ENCODE measurements at regions not wholly inside any gene's neighbourhood (a gene's known extent, or its start where the extent isn't known, plus 50 kb on each side); places are given as distances from the start of the nearest gene placed in this dataset.

DNA sequence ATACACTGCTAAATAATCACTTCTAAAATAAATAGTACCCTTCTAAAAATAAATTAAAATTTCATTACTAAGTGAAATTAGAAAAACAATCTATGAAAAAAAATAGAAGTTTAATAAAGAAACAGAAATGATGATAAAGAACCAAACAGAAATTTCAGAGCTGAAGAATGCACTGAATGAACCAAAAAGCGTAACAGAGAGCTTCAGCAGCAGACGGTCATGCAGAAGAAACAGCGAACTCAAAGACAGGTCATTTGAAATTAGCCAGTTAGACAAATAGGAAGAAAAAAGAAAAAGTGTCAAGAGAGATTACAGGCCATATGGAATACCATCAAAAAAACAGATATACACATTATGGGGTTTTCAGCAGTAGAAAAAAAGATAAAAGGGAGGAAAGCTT, 706.7 kb downstream of the TBC1D32 start:
- ChIA-PET CTCF (no interaction called here), POLR2A (no interaction called here)
- Mint-ChIP-seq H3K9me3 (peaks cover 17% of the 10 kb centered on the region), H3K27me3 (ENCODE audit: low read depth) (no peaks in the 10 kb centered on the region), H3K27ac (no peak overlapping the region), H3K4me3 (no peak overlapping the region), H3K36me3 (peaks cover 5% of the 10 kb centered on the region), H3K4me1 (peaks cover under 1% of the 10 kb centered on the region)
- ATAC-seq: no peak
- TF ChIP-seq ESRRA (CRISPR knock-in tag; IDR thresholded peaks at IDR 0.05; ENCODE audit: borderline replicate concordance) (no peak), ZNF416 (CRISPR knock-in tag; IDR thresholded peaks at IDR 0.05) (no peak), FOXP1 (CRISPR knock-in tag; IDR thresholded peaks at IDR 0.05; ENCODE audit: borderline replicate concordance) (no peak), CREM (CRISPR knock-in tag; IDR thresholded peaks at IDR 0.05) (no peak)
- TF ChIP-seq, protein P1, sequence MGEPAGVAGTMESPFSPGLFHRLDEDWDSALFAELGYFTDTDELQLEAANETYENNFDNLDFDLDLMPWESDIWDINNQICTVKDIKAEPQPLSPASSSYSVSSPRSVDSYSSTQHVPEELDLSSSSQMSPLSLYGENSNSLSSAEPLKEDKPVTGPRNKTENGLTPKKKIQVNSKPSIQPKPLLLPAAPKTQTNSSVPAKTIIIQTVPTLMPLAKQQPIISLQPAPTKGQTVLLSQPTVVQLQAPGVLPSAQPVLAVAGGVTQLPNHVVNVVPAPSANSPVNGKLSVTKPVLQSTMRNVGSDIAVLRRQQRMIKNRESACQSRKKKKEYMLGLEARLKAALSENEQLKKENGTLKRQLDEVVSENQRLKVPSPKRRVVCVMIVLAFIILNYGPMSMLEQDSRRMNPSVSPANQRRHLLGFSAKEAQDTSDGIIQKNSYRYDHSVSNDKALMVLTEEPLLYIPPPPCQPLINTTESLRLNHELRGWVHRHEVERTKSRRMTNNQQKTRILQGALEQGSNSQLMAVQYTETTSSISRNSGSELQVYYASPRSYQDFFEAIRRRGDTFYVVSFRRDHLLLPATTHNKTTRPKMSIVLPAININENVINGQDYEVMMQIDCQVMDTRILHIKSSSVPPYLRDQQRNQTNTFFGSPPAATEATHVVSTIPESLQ (CRISPR knock-in tag; IDR thresholded peaks at IDR 0.05): no peak
- TF ChIP-seq, protein P2, sequence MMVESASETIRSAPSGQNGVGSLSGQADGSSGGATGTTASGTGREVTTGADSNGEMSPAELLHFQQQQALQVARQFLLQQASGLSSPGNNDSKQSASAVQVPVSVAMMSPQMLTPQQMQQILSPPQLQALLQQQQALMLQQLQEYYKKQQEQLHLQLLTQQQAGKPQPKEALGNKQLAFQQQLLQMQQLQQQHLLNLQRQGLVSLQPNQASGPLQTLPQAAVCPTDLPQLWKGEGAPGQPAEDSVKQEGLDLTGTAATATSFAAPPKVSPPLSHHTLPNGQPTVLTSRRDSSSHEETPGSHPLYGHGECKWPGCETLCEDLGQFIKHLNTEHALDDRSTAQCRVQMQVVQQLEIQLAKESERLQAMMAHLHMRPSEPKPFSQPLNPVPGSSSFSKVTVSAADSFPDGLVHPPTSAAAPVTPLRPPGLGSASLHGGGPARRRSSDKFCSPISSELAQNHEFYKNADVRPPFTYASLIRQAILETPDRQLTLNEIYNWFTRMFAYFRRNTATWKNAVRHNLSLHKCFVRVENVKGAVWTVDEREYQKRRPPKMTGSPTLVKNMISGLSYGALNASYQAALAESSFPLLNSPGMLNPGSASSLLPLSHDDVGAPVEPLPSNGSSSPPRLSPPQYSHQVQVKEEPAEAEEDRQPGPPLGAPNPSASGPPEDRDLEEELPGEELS (CRISPR knock-in tag; IDR thresholded peaks at IDR 0.05): no peak
- TF ChIP-seq, protein P3, sequence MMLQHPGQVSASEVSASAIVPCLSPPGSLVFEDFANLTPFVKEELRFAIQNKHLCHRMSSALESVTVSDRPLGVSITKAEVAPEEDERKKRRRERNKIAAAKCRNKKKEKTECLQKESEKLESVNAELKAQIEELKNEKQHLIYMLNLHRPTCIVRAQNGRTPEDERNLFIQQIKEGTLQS (CRISPR knock-in tag; conservative IDR thresholded peaks at IDR 0.05): no peak
- TF ChIP-seq, protein P4, sequence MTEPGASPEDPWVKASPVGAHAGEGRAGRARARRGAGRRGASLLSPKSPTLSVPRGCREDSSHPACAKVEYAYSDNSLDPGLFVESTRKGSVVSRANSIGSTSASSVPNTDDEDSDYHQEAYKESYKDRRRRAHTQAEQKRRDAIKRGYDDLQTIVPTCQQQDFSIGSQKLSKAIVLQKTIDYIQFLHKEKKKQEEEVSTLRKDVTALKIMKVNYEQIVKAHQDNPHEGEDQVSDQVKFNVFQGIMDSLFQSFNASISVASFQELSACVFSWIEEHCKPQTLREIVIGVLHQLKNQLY (CRISPR knock-in tag; IDR thresholded peaks at IDR 0.05): no peak
- TF ChIP-seq, protein P5, sequence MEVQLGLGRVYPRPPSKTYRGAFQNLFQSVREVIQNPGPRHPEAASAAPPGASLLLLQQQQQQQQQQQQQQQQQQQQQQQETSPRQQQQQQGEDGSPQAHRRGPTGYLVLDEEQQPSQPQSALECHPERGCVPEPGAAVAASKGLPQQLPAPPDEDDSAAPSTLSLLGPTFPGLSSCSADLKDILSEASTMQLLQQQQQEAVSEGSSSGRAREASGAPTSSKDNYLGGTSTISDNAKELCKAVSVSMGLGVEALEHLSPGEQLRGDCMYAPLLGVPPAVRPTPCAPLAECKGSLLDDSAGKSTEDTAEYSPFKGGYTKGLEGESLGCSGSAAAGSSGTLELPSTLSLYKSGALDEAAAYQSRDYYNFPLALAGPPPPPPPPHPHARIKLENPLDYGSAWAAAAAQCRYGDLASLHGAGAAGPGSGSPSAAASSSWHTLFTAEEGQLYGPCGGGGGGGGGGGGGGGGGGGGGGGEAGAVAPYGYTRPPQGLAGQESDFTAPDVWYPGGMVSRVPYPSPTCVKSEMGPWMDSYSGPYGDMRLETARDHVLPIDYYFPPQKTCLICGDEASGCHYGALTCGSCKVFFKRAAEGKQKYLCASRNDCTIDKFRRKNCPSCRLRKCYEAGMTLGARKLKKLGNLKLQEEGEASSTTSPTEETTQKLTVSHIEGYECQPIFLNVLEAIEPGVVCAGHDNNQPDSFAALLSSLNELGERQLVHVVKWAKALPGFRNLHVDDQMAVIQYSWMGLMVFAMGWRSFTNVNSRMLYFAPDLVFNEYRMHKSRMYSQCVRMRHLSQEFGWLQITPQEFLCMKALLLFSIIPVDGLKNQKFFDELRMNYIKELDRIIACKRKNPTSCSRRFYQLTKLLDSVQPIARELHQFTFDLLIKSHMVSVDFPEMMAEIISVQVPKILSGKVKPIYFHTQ (CRISPR knock-in tag; IDR thresholded peaks at IDR 0.05): no peak
- no peak for DNase-seq (ENCODE audit: low spot score)

DNA sequence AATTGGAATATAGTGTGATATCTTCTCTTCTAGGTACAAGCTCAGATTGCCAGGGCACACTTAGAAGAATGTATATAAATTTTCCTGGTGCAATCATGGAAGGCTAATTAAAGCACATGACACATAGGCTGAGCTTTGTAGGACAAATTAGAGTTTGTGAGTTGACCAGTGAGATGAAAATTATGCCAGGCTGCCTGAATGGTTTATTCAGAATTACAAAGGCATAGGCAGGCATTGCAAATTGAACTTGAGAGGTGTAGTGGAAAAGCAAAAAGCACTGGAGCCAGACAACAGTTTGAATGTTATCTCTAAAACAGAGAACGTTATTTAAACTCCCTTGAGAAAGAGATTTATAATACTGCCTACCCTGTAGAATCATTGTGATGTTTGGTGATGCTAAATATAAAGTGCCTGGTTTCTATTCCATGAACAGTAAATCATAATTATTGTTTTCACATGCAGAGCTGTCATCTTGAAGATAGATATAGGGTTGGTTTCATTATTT, 712.1 kb downstream of the TBC1D32 start:
- DNase-seq (ENCODE audit: low spot score) (no peak), ATAC-seq (no peak)
- POLR2A ChIA-PET: no interaction called here
- peaks cover 18% of the 10 kb centered on the region for H3K4me1 Mint-ChIP-seq
- no peaks in the 10 kb centered on the region for H3K36me3 Mint-ChIP-seq
- no peaks in the 10 kb centered on the region for H3K27me3 Mint-ChIP-seq (ENCODE audit: low read depth)
- TF ChIP-seq, protein P6, sequence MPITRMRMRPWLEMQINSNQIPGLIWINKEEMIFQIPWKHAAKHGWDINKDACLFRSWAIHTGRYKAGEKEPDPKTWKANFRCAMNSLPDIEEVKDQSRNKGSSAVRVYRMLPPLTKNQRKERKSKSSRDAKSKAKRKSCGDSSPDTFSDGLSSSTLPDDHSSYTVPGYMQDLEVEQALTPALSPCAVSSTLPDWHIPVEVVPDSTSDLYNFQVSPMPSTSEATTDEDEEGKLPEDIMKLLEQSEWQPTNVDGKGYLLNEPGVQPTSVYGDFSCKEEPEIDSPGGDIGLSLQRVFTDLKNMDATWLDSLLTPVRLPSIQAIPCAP (CRISPR knock-in tag; IDR thresholded peaks at IDR 0.05): no peak
- TF ChIP-seq TCF7 (CRISPR knock-in tag; IDR thresholded peaks at IDR 0.05; ENCODE audit: low read depth): no peak
- no peak for TF ChIP-seq PRRX2 (CRISPR knock-in tag; IDR thresholded peaks at IDR 0.05)
- CTCF ChIA-PET: no interaction called here
- H3K4me3 Mint-ChIP-seq: no peak overlapping the region
- H3K9me3 Mint-ChIP-seq: peaks cover 4% of the 10 kb centered on the region; the same call in 1 of the 2 replicates
- H3K27ac Mint-ChIP-seq: no peak overlapping the region

DNA sequence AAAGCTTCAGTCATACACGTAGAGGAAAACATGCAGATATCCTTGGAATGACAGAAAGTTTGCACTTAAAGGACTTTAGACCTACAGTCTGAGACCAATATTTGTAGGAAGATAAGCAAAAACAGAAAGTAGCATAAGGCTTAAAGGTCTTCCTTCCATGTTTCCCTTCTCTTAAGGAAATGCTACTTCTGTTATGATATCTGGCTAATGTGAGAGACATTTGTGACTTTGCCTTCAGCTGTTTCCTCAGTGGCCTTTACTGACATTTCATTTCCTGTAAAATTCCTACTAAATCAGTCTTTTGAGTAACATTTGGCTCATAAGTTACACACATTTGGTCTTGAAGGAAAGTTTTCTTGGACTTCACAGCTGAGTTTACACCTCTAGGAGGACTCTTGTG, 713.4 kb downstream of the TBC1D32 start:
- peaks cover 18% of the 10 kb centered on the region for H3K4me1 Mint-ChIP-seq
- ChIA-PET POLR2A (no interaction called here), CTCF (no interaction called here)
- H3K36me3 Mint-ChIP-seq: no peaks in the 10 kb centered on the region
- H3K27ac Mint-ChIP-seq: no peak overlapping the region
- ATAC-seq (no peak), DNase-seq (ENCODE audit: low spot score) (no peak)
- no peak overlapping the region for H3K4me3 Mint-ChIP-seq
- no peaks in the 10 kb centered on the region for H3K27me3 Mint-ChIP-seq (ENCODE audit: low read depth)
- TF ChIP-seq KAT7 (CRISPR knock-in tag; IDR thresholded peaks at IDR 0.05; ENCODE audit: borderline replicate concordance) (no peak), ZBTB21 (CRISPR knock-in tag; IDR thresholded peaks at IDR 0.05; ENCODE audit: borderline replicate concordance) (no peak)
- TF ChIP-seq, protein P7, sequence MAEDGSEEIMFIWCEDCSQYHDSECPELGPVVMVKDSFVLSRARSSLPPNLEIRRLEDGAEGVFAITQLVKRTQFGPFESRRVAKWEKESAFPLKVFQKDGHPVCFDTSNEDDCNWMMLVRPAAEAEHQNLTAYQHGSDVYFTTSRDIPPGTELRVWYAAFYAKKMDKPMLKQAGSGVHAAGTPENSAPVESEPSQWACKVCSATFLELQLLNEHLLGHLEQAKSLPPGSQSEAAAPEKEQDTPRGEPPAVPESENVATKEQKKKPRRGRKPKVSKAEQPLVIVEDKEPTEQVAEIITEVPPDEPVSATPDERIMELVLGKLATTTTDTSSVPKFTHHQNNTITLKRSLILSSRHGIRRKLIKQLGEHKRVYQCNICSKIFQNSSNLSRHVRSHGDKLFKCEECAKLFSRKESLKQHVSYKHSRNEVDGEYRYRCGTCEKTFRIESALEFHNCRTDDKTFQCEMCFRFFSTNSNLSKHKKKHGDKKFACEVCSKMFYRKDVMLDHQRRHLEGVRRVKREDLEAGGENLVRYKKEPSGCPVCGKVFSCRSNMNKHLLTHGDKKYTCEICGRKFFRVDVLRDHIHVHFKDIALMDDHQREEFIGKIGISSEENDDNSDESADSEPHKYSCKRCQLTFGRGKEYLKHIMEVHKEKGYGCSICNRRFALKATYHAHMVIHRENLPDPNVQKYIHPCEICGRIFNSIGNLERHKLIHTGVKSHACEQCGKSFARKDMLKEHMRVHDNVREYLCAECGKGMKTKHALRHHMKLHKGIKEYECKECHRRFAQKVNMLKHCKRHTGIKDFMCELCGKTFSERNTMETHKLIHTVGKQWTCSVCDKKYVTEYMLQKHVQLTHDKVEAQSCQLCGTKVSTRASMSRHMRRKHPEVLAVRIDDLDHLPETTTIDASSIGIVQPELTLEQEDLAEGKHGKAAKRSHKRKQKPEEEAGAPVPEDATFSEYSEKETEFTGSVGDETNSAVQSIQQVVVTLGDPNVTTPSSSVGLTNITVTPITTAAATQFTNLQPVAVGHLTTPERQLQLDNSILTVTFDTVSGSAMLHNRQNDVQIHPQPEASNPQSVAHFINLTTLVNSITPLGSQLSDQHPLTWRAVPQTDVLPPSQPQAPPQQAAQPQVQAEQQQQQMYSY (CRISPR knock-in tag; IDR thresholded peaks at IDR 0.05): no peak
- H3K9me3 Mint-ChIP-seq: no peaks in the 10 kb centered on the region
